Retina (tissue), 1 donor: ENCODE measurements at regions not wholly inside any gene's neighbourhood (a gene's known extent, or its start where the extent isn't known, plus 50 kb on each side); places are given as distances from the start of the nearest gene placed in this dataset.
A peak's percentile ranks its signal among the peaks of the same experiment; 100 is the strongest.
"Not testable (repeated sequence)": the region's sequence is repeated elsewhere in the genome, so short reads cannot be mapped to it uniquely, and the experiment has no call there.

Source experiments
- DNase-seq: peaks from one replicate; pipeline ENCODE4 v3.0.0-alpha.2; 2016

DNA sequence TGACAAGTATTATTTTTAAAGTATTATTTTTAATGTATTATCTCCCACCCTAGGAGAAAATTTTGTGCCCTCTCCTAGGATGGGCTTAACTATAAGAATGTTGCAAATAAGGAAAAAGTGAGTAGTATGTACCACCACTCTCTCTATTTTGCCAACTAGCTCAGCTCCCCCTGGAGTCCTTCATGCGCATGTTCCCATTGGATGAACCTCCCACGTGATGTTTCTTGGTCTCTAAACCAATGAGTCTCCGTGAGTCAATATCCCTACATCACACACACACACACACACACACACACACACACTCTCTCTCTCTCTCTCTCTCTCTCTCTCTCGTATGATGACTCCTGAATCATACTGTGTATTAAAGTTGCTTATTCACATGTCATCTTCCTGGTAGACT lies 129.7 kb upstream of the ZFP42 start:
- no peak for DNase-seq

DNA sequence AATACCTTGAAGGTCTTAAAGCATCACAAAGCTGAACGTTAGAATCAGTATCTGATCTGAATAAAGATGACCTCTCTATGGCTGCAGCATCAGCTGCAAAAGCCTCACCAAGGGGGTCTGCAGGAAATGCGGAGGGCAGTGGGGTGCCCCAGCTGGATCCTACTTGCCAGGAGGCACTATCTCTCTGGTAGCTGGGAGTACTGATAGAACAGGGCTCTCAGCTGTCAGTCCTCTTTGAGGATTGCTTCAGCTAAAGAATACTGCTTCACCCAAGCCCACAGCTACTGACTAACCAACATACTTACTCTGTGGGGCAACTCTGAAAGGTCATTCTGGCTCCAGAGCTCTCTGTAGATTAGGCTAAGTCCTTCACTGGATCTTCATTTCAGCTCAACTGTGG lies 112.5 kb upstream of the ZFP42 start:
- no peak for DNase-seq

GRCh38 chr4:187883836-187884475 lies 111.6 kb upstream of the ZFP42 start:
- DNase-seq: no peak

DNA sequence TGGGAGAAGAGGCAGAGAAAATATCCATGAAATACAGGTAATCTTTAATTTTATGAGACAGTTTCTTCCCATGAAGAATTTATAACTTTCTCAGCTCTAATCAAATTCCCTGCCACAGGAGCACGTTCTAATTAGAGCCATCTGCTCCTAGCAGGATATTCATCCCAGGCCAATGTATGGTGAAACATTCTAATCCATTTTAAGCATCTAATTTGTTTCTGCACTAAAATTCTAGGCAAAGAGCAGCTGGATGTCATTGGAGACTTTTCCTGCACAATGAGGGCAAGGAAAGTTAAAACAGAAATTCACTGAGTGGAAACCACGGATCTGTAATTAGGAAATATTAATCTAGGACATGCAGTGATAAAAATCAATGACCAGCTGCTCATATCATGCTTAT lies 107.7 kb upstream of the ZFP42 start:
- DNase-seq: no peak

DNA sequence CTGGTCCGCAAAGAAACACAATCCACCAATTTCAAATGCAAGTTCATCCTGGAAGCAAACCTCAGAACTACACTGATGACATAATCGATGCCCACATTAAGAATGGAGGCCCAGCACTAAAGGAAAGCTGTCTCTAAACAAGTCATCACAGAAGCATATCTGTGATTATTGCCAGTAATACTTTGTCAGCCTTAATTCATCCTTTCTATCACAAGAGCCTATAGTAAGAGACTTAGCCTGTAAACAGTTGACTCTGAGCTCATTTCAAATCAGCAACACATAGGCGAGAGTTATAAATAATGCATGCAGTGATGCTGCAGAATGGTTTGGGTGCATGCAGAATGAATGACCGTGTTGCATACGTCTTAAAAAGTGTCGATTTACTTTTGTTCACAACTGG lies 105.9 kb upstream of the ZFP42 start:
- DNase-seq: peak; percentile 10

- no peak for DNase-seq
These were observed 102.2 kb upstream of the ZFP42 start for GRCh38 chr4:187893418-187893817.

- no peak for DNase-seq
These were observed 92.5 kb upstream of the ZFP42 start for GRCh38 chr4:187903106-187903505.

DNA sequence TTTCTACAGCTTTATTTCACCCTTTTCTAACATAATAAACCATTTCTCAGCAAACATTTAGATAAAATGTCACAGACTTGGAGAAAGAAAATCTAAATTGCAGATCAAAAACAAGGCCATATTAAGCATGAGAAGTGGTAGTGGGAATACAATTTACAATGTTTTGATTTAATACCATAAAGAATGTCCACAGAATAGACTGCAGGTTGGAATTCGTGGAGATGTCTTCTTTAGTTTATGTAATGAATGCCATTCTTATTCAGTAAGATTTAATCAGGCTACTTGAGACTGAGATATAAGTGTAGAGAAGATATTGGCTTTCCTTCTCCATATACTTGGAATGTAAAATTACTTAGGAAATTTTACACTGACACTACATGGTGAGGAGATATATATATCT lies 91.9 kb upstream of the ZFP42 start:
- no peak for DNase-seq

- DNase-seq: no peak
These were observed 87.5 kb upstream of the ZFP42 start for GRCh38 chr4:187908079-187908561.

- DNase-seq: no peak
These were observed 86.8 kb upstream of the ZFP42 start for GRCh38 chr4:187908731-187909130.

- no peak for DNase-seq
These were observed 84.8 kb upstream of the ZFP42 start for GRCh38 chr4:187910741-187911140.

DNA sequence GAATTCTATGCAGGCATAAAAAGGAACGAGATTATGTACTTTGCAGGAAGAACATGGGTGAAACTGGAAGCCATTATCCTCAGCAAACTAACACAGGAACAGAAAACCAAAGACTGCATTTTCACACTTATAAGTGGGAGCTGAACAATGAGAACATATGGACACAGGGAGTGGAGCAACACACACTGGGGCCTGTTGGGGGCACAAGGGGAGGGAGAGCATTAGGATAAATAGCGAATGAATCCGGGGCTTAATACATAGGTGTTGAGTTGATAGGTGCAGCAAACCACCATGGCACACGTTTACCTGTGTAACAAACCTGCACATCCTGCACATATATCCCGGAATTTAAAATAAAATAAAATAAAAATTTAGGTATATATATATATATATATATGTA lies 80.2 kb upstream of the ZFP42 start:
- not testable (repeated sequence) for DNase-seq

DNA sequence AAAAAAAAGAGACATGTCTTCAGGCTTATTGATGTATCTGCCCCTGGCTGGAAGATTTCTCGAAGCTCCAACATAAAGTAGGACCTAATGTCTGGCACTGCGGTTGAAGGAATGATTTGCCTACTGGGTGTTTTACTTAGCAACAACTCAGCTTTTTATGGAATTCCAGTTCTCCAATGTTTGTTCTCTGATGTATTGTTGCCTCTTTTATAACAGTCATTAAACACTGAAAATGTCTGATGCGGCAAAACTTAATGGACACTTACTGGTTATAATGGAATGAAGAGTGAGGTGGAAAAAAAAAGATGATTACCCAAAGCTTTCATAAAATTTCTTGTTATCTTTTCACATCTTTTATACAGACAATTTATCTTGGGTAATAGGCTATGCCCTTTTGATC lies 75.6 kb upstream of the ZFP42 start:
- no peak for DNase-seq

- no peak for DNase-seq
These were observed 73.5 kb upstream of the ZFP42 start for GRCh38 chr4:187921946-187922623.

DNA sequence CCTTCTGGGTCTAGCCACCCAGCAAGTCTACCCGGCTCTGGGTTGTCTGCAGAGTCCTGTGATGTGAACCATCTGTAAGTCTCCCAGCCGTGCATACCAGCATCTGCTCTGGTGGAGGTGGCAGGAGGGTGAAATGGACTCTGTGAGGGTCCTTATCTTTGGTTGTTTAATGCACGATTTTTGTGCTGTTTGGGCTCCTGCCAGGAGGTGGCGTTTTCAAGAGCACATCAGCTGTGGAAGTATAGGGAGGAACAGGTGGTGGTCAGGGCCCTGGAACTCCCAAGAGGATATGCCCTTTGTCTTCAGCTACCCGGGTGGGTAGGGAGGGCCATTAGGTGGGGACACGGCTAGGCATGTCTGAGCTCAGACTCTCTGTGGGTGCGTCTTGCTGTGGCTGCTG lies 66.5 kb upstream of the ZFP42 start:
- no peak for DNase-seq

DNA sequence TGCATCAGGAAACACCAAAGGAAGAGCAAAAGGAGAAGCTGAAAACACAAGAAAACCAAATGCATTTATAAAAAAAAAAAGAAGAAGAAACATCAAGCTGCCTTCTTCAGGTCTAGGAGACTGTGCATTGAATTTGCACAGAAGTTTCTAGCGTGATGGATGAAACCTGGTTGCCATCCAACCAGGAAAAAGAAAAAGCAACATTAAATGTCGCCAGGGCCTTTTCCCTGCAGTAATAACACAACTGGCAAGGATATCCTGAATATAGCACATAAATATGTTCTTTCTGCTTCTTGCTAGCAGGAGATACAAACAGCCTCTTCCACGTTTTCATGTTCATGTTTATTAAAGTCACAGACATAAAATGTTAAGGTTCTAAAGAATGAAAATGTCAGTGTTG lies 60.8 kb upstream of the ZFP42 start:
- DNase-seq: no peak

DNA sequence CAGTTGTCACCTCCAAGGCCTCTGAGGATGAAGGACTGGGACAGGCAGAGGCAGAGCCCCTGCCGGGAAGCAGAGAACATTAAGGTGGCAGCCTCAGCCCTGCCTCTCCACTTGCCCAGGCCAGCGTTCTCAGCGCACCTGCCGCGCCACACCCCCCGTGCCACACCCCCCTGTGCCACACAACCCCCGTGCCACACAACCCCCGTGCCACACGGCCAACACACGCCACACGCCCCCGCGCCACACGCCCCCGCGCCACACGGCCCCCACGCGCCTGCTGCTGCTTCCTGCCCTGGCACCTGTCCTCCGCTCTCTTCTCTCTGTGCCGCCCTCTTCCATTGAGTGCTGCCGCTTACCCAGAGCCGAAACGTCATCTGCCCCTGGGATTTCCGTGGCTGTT lies 58.0 kb upstream of the ZFP42 start:
- no peak for DNase-seq

- DNase-seq: no peak
These were observed 55.3 kb upstream of the ZFP42 start for GRCh38 chr4:187940299-187940698.

DNA sequence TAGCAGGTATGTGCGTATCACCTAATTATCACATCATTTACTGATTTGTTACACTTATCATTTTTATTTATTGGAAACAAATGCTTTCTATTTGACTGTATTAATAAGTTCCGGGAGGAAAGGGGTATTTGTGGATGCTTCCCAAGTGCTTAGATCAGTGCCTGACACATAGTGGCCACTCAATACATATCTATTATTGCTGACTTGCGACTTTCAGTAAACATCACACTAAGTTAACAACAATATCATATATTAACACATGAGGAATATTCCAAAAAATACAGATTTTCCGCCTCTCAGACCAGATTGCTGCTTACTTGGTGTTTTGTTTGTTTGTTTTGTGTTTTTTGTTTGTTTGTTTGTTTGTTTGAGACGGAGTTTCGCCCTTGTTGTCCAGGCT lies 52.6 kb upstream of the ZFP42 start:
- no peak for DNase-seq

GRCh38 chr4:187944179-187944578 lies 51.4 kb upstream of the ZFP42 start:
- DNase-seq: no peak
